ENCODE measurements at regions not wholly inside any gene's neighbourhood (a gene's known extent, or its start where the extent isn't known, plus 50 kb on each side); places are given as distances from the start of the nearest gene placed in this dataset.

DNA sequence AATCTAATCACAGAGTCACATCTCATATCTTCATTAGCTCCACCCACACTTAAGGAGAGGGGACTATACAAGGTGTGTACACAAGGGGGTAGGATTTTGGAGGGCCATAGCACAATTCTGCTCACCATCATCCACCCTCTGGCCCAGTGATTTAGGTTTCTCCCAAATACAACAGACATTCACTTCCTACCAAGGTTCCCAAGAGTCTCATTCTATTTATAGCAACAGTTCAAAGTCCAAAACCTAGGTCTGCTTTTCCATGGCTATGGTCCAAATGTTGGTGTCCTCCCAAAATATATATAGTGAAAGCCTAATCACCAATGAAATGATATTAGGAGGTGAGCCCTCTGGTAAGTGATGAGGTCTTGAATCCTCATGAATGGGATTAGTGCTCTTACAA, 353.2 kb upstream of the PLD5 start:
- no peak for DNase-seq (ENCODE audit: low read depth in 2 of 2)
- no peaks in the 10 kb centered on the region for H3K36me3 ChIP-seq (ENCODE audit: control insufficient read depth, insufficient read depth, low read length)
- TF ChIP-seq, protein P1, sequence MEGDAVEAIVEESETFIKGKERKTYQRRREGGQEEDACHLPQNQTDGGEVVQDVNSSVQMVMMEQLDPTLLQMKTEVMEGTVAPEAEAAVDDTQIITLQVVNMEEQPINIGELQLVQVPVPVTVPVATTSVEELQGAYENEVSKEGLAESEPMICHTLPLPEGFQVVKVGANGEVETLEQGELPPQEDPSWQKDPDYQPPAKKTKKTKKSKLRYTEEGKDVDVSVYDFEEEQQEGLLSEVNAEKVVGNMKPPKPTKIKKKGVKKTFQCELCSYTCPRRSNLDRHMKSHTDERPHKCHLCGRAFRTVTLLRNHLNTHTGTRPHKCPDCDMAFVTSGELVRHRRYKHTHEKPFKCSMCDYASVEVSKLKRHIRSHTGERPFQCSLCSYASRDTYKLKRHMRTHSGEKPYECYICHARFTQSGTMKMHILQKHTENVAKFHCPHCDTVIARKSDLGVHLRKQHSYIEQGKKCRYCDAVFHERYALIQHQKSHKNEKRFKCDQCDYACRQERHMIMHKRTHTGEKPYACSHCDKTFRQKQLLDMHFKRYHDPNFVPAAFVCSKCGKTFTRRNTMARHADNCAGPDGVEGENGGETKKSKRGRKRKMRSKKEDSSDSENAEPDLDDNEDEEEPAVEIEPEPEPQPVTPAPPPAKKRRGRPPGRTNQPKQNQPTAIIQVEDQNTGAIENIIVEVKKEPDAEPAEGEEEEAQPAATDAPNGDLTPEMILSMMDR (conservative IDR thresholded peaks at IDR 0.05 in 1 of 2, IDR thresholded peaks at IDR 0.05 in 1 of 2; ENCODE audit: low read depth in 1 of 2, low read length in 2 of 2), result no peak
- no peak overlapping the region for H2AFZ ChIP-seq (ENCODE audit: low read length)
- H3K4me1 ChIP-seq (ENCODE audit: control insufficient read depth, extremely low read depth, insufficient read depth, low read length), result no peaks in the 10 kb centered on the region
- no peaks in the 10 kb centered on the region for H4K20me1 ChIP-seq (ENCODE audit: control insufficient read depth, extremely low read depth, insufficient read depth, low read length)
- H3K4me2 ChIP-seq (ENCODE audit: extremely low read depth, insufficient read depth, low read length), result no peak overlapping the region
- H3K27ac ChIP-seq (ENCODE audit: insufficient read depth, low read length), result no peak overlapping the region
- no peaks in the 10 kb centered on the region for H3K27me3 ChIP-seq (ENCODE audit: control insufficient read depth, insufficient read depth, low read length)
- no peaks in the 10 kb centered on the region for H3K9me3 ChIP-seq (ENCODE audit: control insufficient read depth, insufficient read depth, low read depth, low read length)
- no peak overlapping the region for H3K4me3 ChIP-seq (replicated peaks in 1 of 4; ENCODE audit: control extremely low read depth in 1 of 4, insufficient read depth in 1 of 4, low read depth in 3 of 4, low read length in 4 of 4)
- no peak overlapping the region for H3K9ac ChIP-seq (ENCODE audit: insufficient read depth, low read length)
- no peaks in the 10 kb centered on the region for H3K79me2 ChIP-seq (ENCODE audit: control insufficient read depth, insufficient read depth, low read length)

DNA sequence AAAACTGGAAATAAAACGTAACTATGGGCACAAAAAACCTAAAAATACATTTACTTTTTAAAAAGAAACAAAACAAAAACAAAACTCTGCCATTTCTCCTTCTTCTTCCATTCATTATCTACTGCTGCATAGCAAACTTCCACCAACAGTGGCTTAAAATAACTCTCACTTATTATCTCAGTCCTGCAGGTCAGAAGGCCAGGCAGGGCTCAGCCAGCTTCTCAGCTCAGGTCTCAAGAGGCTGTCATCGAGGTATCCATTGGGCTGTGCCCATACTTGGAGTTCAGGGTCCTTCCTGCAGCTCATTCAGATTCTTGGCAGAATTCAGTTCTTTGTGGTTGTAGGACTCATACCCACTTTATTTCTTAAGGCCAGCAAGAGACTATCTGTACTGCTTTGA, 352.7 kb upstream of the PLD5 start:
- H3K4me3 ChIP-seq (replicated peaks in 1 of 4; ENCODE audit: control extremely low read depth in 1 of 4, insufficient read depth in 1 of 4, low read depth in 3 of 4, low read length in 4 of 4), result no peak overlapping the region
- no peaks in the 10 kb centered on the region for H3K36me3 ChIP-seq (ENCODE audit: control insufficient read depth, insufficient read depth, low read length)
- no peak overlapping the region for H3K27ac ChIP-seq (ENCODE audit: insufficient read depth, low read length)
- no peaks in the 10 kb centered on the region for H3K27me3 ChIP-seq (ENCODE audit: control insufficient read depth, insufficient read depth, low read length)
- H3K79me2 ChIP-seq (ENCODE audit: control insufficient read depth, insufficient read depth, low read length), result no peaks in the 10 kb centered on the region
- no peak overlapping the region for H3K4me2 ChIP-seq (ENCODE audit: extremely low read depth, insufficient read depth, low read length)
- no peak overlapping the region for H2AFZ ChIP-seq (ENCODE audit: low read length)
- no peaks in the 10 kb centered on the region for H3K9me3 ChIP-seq (ENCODE audit: control insufficient read depth, insufficient read depth, low read depth, low read length)
- DNase-seq (ENCODE audit: low read depth in 2 of 2), result no peak
- H3K9ac ChIP-seq (ENCODE audit: insufficient read depth, low read length), result no peak overlapping the region
- H4K20me1 ChIP-seq (ENCODE audit: control insufficient read depth, extremely low read depth, insufficient read depth, low read length), result no peaks in the 10 kb centered on the region
- no peak for TF ChIP-seq EZH2 (IDR thresholded peaks at IDR 0.05; ENCODE audit: low read length, missing control alignments)
- TF ChIP-seq, protein P1 (conservative IDR thresholded peaks at IDR 0.05 in 1 of 2, IDR thresholded peaks at IDR 0.05 in 1 of 2; ENCODE audit: low read depth in 1 of 2, low read length in 2 of 2), result no peak
- no peaks in the 10 kb centered on the region for H3K4me1 ChIP-seq (ENCODE audit: control insufficient read depth, extremely low read depth, insufficient read depth, low read length)

DNA sequence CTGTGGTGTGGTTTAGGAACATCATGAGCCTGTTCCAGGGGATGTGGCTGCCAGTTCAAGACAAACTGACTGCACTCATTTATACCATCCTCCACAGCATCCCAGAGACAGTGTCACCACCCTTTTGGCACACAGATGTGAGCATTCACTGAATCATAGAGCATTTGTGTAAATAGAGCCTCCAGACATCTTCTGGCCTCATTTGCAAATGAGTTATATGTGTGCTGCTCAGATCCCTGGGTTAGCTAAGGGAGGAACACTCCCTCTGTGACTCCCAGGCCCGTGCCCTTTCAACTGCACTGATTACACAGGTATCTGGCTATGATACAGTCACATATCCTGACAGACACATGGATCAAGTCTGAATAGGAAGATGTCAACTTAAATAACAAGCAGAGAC, 351.5 kb upstream of the PLD5 start:
- H3K79me2 ChIP-seq (ENCODE audit: control insufficient read depth, insufficient read depth, low read length), result no peaks in the 10 kb centered on the region
- no peak for DNase-seq (ENCODE audit: low read depth in 2 of 2)
- H3K4me2 ChIP-seq (ENCODE audit: extremely low read depth, insufficient read depth, low read length), result no peak overlapping the region
- no peak overlapping the region for H3K4me3 ChIP-seq (replicated peaks in 1 of 4; ENCODE audit: control extremely low read depth in 1 of 4, insufficient read depth in 1 of 4, low read depth in 3 of 4, low read length in 4 of 4)
- H4K20me1 ChIP-seq (ENCODE audit: control insufficient read depth, extremely low read depth, insufficient read depth, low read length), result no peaks in the 10 kb centered on the region
- H3K9ac ChIP-seq (ENCODE audit: insufficient read depth, low read length), result no peak overlapping the region
- no peak overlapping the region for H3K27ac ChIP-seq (ENCODE audit: insufficient read depth, low read length)
- H2AFZ ChIP-seq (ENCODE audit: low read length), result no peak overlapping the region
- TF ChIP-seq, protein P1 (conservative IDR thresholded peaks at IDR 0.05 in 1 of 2, IDR thresholded peaks at IDR 0.05 in 1 of 2; ENCODE audit: low read depth in 1 of 2, low read length in 2 of 2), result no peak
- TF ChIP-seq EZH2 (IDR thresholded peaks at IDR 0.05; ENCODE audit: low read length, missing control alignments), result no peak
- no peaks in the 10 kb centered on the region for H3K4me1 ChIP-seq (ENCODE audit: control insufficient read depth, extremely low read depth, insufficient read depth, low read length)
- no peaks in the 10 kb centered on the region for H3K27me3 ChIP-seq (ENCODE audit: control insufficient read depth, insufficient read depth, low read length)
- H3K36me3 ChIP-seq (ENCODE audit: control insufficient read depth, insufficient read depth, low read length), result no peaks in the 10 kb centered on the region
- H3K9me3 ChIP-seq (ENCODE audit: control insufficient read depth, insufficient read depth, low read depth, low read length), result no peaks in the 10 kb centered on the region
